Subcutaneous abdominal adipose tissue (tissue), 5 donors: ENCODE measurements at regions not wholly inside any gene's neighbourhood (a gene's known extent, or its start where the extent isn't known, plus 50 kb on each side); places are given as distances from the start of the nearest gene placed in this dataset.
"Not testable (repeated sequence)": the region's sequence is repeated elsewhere in the genome, so short reads cannot be mapped to it uniquely, and the experiment has no call there.

Source experiments
- H3K27ac ChIP-seq: one replicate; pipeline ENCODE4 v1.7.0; 2013; ENCODE audit warnings: low read depth, mild to moderate bottlenecking, inconsistent platforms, low read length, moderate library complexity
- H3K27me3 ChIP-seq, 5 donors: one replicate each; pipeline ENCODE4 v1.7.0; 2013; ENCODE audit warnings: low read length in 5 of 5, inconsistent platforms in 1 of 5; ENCODE audit not compliant: control insufficient read depth in 5 of 5, insufficient read depth in 4 of 5
- H3K36me3 ChIP-seq, 5 donors: one replicate each; pipeline ENCODE4 v1.7.0; 2013; ENCODE audit warnings: low read length in 5 of 5; ENCODE audit not compliant: control insufficient read depth in 5 of 5, insufficient read depth in 5 of 5
- H3K4me1 ChIP-seq, 5 donors: one replicate each; pipeline ENCODE4 v1.7.0; 2013; ENCODE audit warnings: low read length in 5 of 5, mild to moderate bottlenecking in 3 of 5, moderate library complexity in 1 of 5; ENCODE audit not compliant: control insufficient read depth in 5 of 5, insufficient read depth in 5 of 5
- H3K4me3 ChIP-seq, 5 donors: one replicate each; pipeline ENCODE4 v1.7.0; 2013; ENCODE audit warnings: low read length in 5 of 5, low read depth in 1 of 5
- H3K9ac ChIP-seq, 5 donors: one replicate each; pipeline ENCODE4 v1.7.0; 2013; ENCODE audit warnings: low read length in 5 of 5, mild to moderate bottlenecking in 4 of 5, moderate library complexity in 3 of 5
- H3K9me3 ChIP-seq, 5 donors: one replicate each; pipeline ENCODE4 v1.7.0; 2013; ENCODE audit warnings: low read length in 5 of 5; ENCODE audit not compliant: control insufficient read depth in 5 of 5
- donor health status: healthy.
- donor health status: healthy.
- donor health status: healthy.
- donor health status: healthy.
- donor health status: healthy.

GRCh38 chr15:37377428-37377827 lies 277.1 kb upstream of the MEIS2 start:
- no peaks in the 10 kb centered on the region for H3K36me3 ChIP-seq
- H3K27me3 ChIP-seq: no peaks in the 10 kb centered on the region
- H3K27ac ChIP-seq: no peak overlapping the region
- no peaks in the 10 kb centered on the region for H3K4me1 ChIP-seq
- H3K9me3 ChIP-seq: no peaks in the 10 kb centered on the region
- H3K4me3 ChIP-seq: no peak overlapping the region
- H3K9ac ChIP-seq: no peak overlapping the region

GRCh38 chr15:37394402-37395099 lies 294.2 kb upstream of the MEIS2 start:
- Histone ChIP-seq H3K9ac (no peak overlapping the region), H3K4me3 (no peak overlapping the region), H3K9me3 (peaks cover 2 to 4% (median 3%) of the 10 kb centered on the region in 5 donors), H3K4me1 (peaks cover 0 to 21% (median 0%) of the 10 kb centered on the region in 5 donors), H3K27ac (no peak overlapping the region), H3K27me3 (no peaks in the 10 kb centered on the region), H3K36me3 (no peaks in the 10 kb centered on the region)

DNA sequence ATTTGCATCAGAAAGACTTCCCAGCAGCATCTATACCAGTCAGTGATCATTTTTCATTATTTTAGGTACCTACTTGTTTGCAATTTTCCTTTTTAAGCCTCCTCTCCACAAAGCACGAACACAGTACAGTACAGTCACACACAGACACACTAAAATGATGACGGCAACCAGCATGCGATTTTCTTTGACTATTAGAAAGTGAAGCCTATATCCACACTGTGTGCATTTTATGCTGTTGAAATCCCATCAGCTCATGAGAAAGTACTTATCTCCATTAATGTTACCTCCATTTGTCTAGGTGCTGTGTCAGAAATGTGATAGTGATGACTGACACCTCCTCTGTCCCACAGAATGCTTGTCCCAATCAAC lies 294.7 kb upstream of the MEIS2 start:
- Histone ChIP-seq H3K9me3 (no peaks in the 10 kb centered on the region), H3K4me3 (no peak overlapping the region), H3K4me1 (peaks cover 0 to 21% (median 0%) of the 10 kb centered on the region in 5 donors)

GRCh38 chr15:37397266-37398022 lies 297.1 kb upstream of the MEIS2 start:
- Histone ChIP-seq H3K4me1 (peaks cover 0 to 21% (median 0%) of the 10 kb centered on the region in 5 donors), H3K9me3 (no peaks in the 10 kb centered on the region), H3K27ac (no peak overlapping the region), H3K4me3 (no peak overlapping the region), H3K36me3 (no peaks in the 10 kb centered on the region), H3K9ac (no peak overlapping the region), H3K27me3 (no peaks in the 10 kb centered on the region)

More for the DNA sequence above, 294.7 kb upstream of the MEIS2 start:
- no peak overlapping the region for H3K27ac ChIP-seq
- H3K36me3 ChIP-seq: no peaks in the 10 kb centered on the region
- no peaks in the 10 kb centered on the region for H3K27me3 ChIP-seq
- no peak overlapping the region for H3K9ac ChIP-seq

GRCh38 chr15:37416103-37416502 lies 315.8 kb upstream of the MEIS2 start:
- Histone ChIP-seq H3K36me3 (no peaks in the 10 kb centered on the region), H3K9ac (no peak overlapping the region), H3K4me3 (no peak overlapping the region), H3K27ac (no peak overlapping the region), H3K4me1 (no peaks in the 10 kb centered on the region), H3K27me3 (no peaks in the 10 kb centered on the region), H3K9me3 (no peaks in the 10 kb centered on the region)

GRCh38 chr15:37425541-37425940 lies 325.2 kb upstream of the MEIS2 start:
- Histone ChIP-seq H3K4me3 (no peak overlapping the region), H3K9me3 (no peaks in the 10 kb centered on the region), H3K27ac (no peak overlapping the region), H3K9ac (no peak overlapping the region), H3K27me3 (no peaks in the 10 kb centered on the region), H3K4me1 (peaks cover 0 to 9% (median 0%) of the 10 kb centered on the region in 5 donors), H3K36me3 (no peaks in the 10 kb centered on the region)

- H3K9me3 ChIP-seq, H3K9ac ChIP-seq, H3K36me3 ChIP-seq, H3K27ac ChIP-seq, H3K4me1 ChIP-seq, H3K4me3 ChIP-seq, H3K27me3 ChIP-seq: not testable (repeated sequence)
Measured at GRCh38 chr15:37427393-37427792, 327.0 kb upstream of the MEIS2 start.

DNA sequence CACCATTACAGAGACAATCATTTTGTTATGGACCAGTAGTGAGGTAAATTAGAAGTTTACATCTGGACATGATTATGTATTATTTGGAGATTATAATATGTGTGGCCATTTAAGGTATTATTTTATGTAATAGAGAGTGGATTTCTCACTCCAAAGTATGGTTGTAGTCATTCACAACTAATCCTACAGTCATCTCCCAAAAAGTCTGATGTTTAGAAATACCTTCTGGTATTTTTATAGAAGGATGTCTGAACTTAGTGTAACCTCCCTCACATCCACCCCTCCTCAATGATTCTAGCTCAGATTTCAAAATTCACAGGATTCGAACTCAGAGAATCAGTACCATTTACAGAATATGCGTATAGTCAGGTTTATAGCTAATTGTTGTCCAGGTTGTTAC lies 346.6 kb upstream of the MEIS2 start:
- Histone ChIP-seq H3K27ac (no peak overlapping the region), H3K9me3 (peaks cover 0 to 4% (median 0%) of the 10 kb centered on the region in 5 donors), H3K4me3 (no peak overlapping the region), H3K4me1 (no peaks in the 10 kb centered on the region), H3K27me3 (no peaks in the 10 kb centered on the region), H3K36me3 (no peaks in the 10 kb centered on the region), H3K9ac (no peak overlapping the region)

GRCh38 chr15:37452498-37452897 lies 352.1 kb upstream of the MEIS2 start:
- peaks cover 0 to 12% (median 4%) of the 10 kb centered on the region in 5 donors for H3K9me3 ChIP-seq
- H3K27ac ChIP-seq: no peak overlapping the region
- H3K27me3 ChIP-seq: no peaks in the 10 kb centered on the region
- no peaks in the 10 kb centered on the region for H3K4me1 ChIP-seq
- H3K9ac ChIP-seq: no peak overlapping the region
- H3K36me3 ChIP-seq: no peaks in the 10 kb centered on the region
- H3K4me3 ChIP-seq: no peak overlapping the region

GRCh38 chr15:37480482-37480881 lies 380.1 kb upstream of the MEIS2 start:
- no peaks in the 10 kb centered on the region for H3K27me3 ChIP-seq
- H3K4me3 ChIP-seq: no peak overlapping the region
- no peak overlapping the region for H3K9ac ChIP-seq

More at GRCh38 chr15:37480482-37480881, 380.1 kb upstream of the MEIS2 start:
- Histone ChIP-seq H3K36me3 (no peaks in the 10 kb centered on the region), H3K4me1 (no peaks in the 10 kb centered on the region), H3K27ac (no peak overlapping the region), H3K9me3 (no peaks in the 10 kb centered on the region)
